GM18511 (cell line): ENCODE measurements at regions not wholly inside any gene's neighbourhood (a gene's known extent, or its start where the extent isn't known, plus 50 kb on each side); places are given as distances from the start of the nearest gene placed in this dataset.

Experiments used
- ATAC-seq: cut with Tn5 transposase; IDR thresholded peaks from one replicate; pipeline ENCODE4 v1.9.1; 2021; ENCODE audit warnings: mild to moderate bottlenecking, moderate library complexity; ENCODE audit not compliant: unreplicated experiment

- ATAC-seq, result no peak
Observed at GRCh38 chr10:4538016-4538415, 288.0 kb upstream of the AKR1E2 start.

GRCh38 chr10:4535521-4535920 lies 290.5 kb upstream of the AKR1E2 start:
- ATAC-seq, result no peak

- no peak for ATAC-seq
Observed at GRCh38 chr10:4533621-4534020, 292.4 kb upstream of the AKR1E2 start.

- no peak for ATAC-seq
Observed at GRCh38 chr10:4532976-4533375, 293.0 kb upstream of the AKR1E2 start.

- no peak for ATAC-seq
Observed at GRCh38 chr10:4532467-4532866, 293.5 kb upstream of the AKR1E2 start.

GRCh38 chr10:4532011-4532410 lies 294.0 kb upstream of the AKR1E2 start:
- ATAC-seq, result no peak

- no peak for ATAC-seq
Observed at GRCh38 chr10:4529266-4529665, 296.7 kb upstream of the AKR1E2 start.

GRCh38 chr10:4527281-4527970 lies 298.6 kb upstream of the AKR1E2 start:
- no peak for ATAC-seq

- no peak for ATAC-seq
Observed at GRCh38 chr10:4526311-4526731, 299.7 kb upstream of the AKR1E2 start.

- no peak for ATAC-seq
Observed at GRCh38 chr10:4525103-4525502, 300.9 kb upstream of the AKR1E2 start.

- peak; percentile 96 for ATAC-seq
Observed at GRCh38 chr10:4522296-4523000, 303.6 kb upstream of the AKR1E2 start.

GRCh38 chr10:4519658-4520402 lies 306.2 kb upstream of the AKR1E2 start:
- no peak for ATAC-seq

GRCh38 chr10:4517746-4518145 lies 308.3 kb upstream of the AKR1E2 start:
- ATAC-seq, result no peak

- ATAC-seq, result no peak
Observed at GRCh38 chr10:4515721-4516120, 310.3 kb upstream of the AKR1E2 start.

- peak; percentile 90 for ATAC-seq
Observed at GRCh38 chr10:4514445-4515108, 311.4 kb upstream of the AKR1E2 start.

- ATAC-seq, result no peak
Observed at GRCh38 chr10:4512671-4513240, 313.3 kb upstream of the AKR1E2 start.

- ATAC-seq, result no peak
Observed at GRCh38 chr10:4512196-4512595, 313.8 kb upstream of the AKR1E2 start.

- ATAC-seq, result no peak
Observed at GRCh38 chr10:4511509-4511908, 314.5 kb upstream of the AKR1E2 start.

GRCh38 chr10:4509405-4509804 lies 316.6 kb upstream of the AKR1E2 start:
- ATAC-seq, result no peak

- ATAC-seq, result no peak
Observed at GRCh38 chr10:4506095-4506494, 319.9 kb upstream of the AKR1E2 start.

- ATAC-seq, result no peak
Observed at GRCh38 chr10:4504550-4504949, 321.5 kb upstream of the AKR1E2 start.
